ENCODE measurements at regions not wholly inside any gene's neighbourhood (a gene's known extent, or its start where the extent isn't known, plus 50 kb on each side); places are given as distances from the start of the nearest gene placed in this dataset.

DNA sequence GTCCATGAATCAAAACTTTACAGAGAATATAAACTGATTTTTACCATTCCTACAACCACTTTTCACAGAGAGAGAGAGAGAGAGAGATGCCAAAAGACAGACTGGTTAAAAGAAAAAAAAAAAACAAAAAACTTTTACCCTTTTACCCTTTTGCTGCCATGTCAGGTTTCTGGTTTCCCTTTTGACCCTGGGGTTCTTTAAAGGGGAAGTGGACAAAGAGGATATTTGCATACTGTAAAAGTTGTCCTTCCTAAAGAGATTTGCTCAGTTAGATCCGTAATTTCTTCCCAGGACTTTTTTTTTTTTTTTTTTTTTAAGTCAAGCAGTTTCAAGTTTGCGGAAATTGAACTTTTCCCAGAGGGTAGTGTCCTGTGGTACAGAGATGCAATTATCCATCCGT lies 287.8 kb upstream of the RGS18 start:
- Histone ChIP-seq H3F3A (ENCODE audit: control insufficient read depth, insufficient read depth) (no peaks in the 10 kb centered on the region), H4K20me1 (ENCODE audit: control insufficient read depth, insufficient read depth, low read depth, low read length) (no peaks in the 10 kb centered on the region), H3K27me3 (ENCODE audit: control insufficient read depth, low read length) (no peaks in the 10 kb centered on the region), H3K4me2 (ENCODE audit: low read length) (no peak overlapping the region), H3K36me3 (ENCODE audit: control insufficient read depth, low read length) (no peaks in the 10 kb centered on the region), H3K27ac (ENCODE audit: low read depth, low read length) (no peak overlapping the region), H3K79me2 (ENCODE audit: control insufficient read depth, low read length) (no peaks in the 10 kb centered on the region), H3K4me3 (ENCODE audit: low read length) (no peak overlapping the region), H3K9me2 (replicated peaks; ENCODE audit: control insufficient read depth, low read length) (no peaks in the 10 kb centered on the region), H3K4me1 (ENCODE audit: control insufficient read depth, low read length) (no peaks in the 10 kb centered on the region), H3K9me3 (ENCODE audit: control insufficient read depth, insufficient read depth, low read length) (no peaks in the 10 kb centered on the region)
- TF ChIP-seq, protein P1, sequence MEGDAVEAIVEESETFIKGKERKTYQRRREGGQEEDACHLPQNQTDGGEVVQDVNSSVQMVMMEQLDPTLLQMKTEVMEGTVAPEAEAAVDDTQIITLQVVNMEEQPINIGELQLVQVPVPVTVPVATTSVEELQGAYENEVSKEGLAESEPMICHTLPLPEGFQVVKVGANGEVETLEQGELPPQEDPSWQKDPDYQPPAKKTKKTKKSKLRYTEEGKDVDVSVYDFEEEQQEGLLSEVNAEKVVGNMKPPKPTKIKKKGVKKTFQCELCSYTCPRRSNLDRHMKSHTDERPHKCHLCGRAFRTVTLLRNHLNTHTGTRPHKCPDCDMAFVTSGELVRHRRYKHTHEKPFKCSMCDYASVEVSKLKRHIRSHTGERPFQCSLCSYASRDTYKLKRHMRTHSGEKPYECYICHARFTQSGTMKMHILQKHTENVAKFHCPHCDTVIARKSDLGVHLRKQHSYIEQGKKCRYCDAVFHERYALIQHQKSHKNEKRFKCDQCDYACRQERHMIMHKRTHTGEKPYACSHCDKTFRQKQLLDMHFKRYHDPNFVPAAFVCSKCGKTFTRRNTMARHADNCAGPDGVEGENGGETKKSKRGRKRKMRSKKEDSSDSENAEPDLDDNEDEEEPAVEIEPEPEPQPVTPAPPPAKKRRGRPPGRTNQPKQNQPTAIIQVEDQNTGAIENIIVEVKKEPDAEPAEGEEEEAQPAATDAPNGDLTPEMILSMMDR (IDR thresholded peaks at IDR 0.05; ENCODE audit: low read depth, low read length, poor library complexity, severe bottlenecking), result no peak
- no peak for TF ChIP-seq EZH2phosphoT487 (IDR thresholded peaks at IDR 0.05; ENCODE audit: borderline replicate concordance, low read length)

DNA sequence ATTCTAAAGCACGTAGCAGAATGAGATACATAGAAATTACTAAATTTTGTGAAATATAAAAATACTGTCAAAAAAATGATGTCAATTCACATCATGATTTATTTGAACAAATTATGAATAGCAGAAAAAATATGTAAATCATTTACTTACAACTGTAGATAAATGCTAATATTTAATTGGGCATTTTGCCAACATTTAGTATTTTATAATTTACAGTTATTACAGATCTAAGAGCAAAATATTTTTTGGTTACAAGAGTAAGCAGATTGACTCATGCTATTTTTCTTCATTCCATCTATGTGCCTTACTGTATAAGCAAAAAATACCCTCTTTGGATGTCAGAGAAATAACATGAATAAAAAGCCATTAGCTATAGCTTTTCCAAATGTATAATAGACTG lies 282.3 kb upstream of the RGS18 start:
- H3K79me2 ChIP-seq (ENCODE audit: control insufficient read depth, low read length), result no peaks in the 10 kb centered on the region
- H4K20me1 ChIP-seq (ENCODE audit: control insufficient read depth, insufficient read depth, low read depth, low read length), result no peaks in the 10 kb centered on the region
- H3F3A ChIP-seq (ENCODE audit: control insufficient read depth, insufficient read depth), result no peaks in the 10 kb centered on the region
- H3K4me1 ChIP-seq (ENCODE audit: control insufficient read depth, low read length), result no peaks in the 10 kb centered on the region
- TF ChIP-seq, protein P1 (IDR thresholded peaks at IDR 0.05; ENCODE audit: low read depth, low read length, poor library complexity, severe bottlenecking), result no peak
- TF ChIP-seq EZH2phosphoT487 (IDR thresholded peaks at IDR 0.05; ENCODE audit: borderline replicate concordance, low read length), result no peak
- H3K27ac ChIP-seq (ENCODE audit: low read depth, low read length), result no peak overlapping the region
- no peak overlapping the region for H3K4me3 ChIP-seq (ENCODE audit: low read length)
- no peaks in the 10 kb centered on the region for H3K27me3 ChIP-seq (ENCODE audit: control insufficient read depth, low read length)
- no peaks in the 10 kb centered on the region for H3K9me3 ChIP-seq (ENCODE audit: control insufficient read depth, insufficient read depth, low read length)
- no peaks in the 10 kb centered on the region for H3K36me3 ChIP-seq (ENCODE audit: control insufficient read depth, low read length)
- no peaks in the 10 kb centered on the region for H3K9me2 ChIP-seq (replicated peaks; ENCODE audit: control insufficient read depth, low read length)
- H3K4me2 ChIP-seq (ENCODE audit: low read length), result no peak overlapping the region

DNA sequence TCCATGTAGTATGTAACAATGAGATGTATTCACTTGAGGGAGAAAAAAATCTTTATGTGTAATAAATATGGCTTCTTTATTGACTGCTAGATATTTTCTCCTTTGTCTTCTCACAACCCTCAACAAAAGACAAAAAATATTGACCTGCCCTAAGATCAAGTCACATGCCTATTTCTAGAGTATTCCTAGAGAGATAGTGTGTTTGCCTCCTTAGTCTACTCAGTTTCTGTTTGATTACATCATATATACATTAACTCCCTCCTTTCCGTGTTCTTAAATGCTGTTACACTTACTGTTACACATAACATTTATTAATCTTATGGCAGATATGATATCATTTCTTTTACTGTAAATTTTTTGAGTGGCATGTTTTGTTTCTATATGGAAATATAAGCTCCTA lies 281.6 kb upstream of the RGS18 start:
- no peak overlapping the region for H3K4me3 ChIP-seq (ENCODE audit: low read length)
- H3K27ac ChIP-seq (ENCODE audit: low read depth, low read length), result no peak overlapping the region
- no peaks in the 10 kb centered on the region for H3K9me2 ChIP-seq (replicated peaks; ENCODE audit: control insufficient read depth, low read length)

More for the DNA sequence above, 281.6 kb upstream of the RGS18 start:
- TF ChIP-seq EZH2phosphoT487 (IDR thresholded peaks at IDR 0.05; ENCODE audit: borderline replicate concordance, low read length), result no peak
- TF ChIP-seq, protein P1 (IDR thresholded peaks at IDR 0.05; ENCODE audit: low read depth, low read length, poor library complexity, severe bottlenecking), result no peak
- Histone ChIP-seq H3K4me1 (ENCODE audit: control insufficient read depth, low read length) (no peaks in the 10 kb centered on the region), H3F3A (ENCODE audit: control insufficient read depth, insufficient read depth) (no peaks in the 10 kb centered on the region), H3K79me2 (ENCODE audit: control insufficient read depth, low read length) (no peaks in the 10 kb centered on the region), H3K36me3 (ENCODE audit: control insufficient read depth, low read length) (no peaks in the 10 kb centered on the region), H3K9me3 (ENCODE audit: control insufficient read depth, insufficient read depth, low read length) (no peaks in the 10 kb centered on the region), H3K4me2 (ENCODE audit: low read length) (no peak overlapping the region), H4K20me1 (ENCODE audit: control insufficient read depth, insufficient read depth, low read depth, low read length) (no peaks in the 10 kb centered on the region), H3K27me3 (ENCODE audit: control insufficient read depth, low read length) (no peaks in the 10 kb centered on the region)
